OCI-LY1 (cell line): ENCODE measurements at regions not wholly inside any gene's neighbourhood (a gene's known extent, or its start where the extent isn't known, plus 50 kb on each side); places are given as distances from the start of the nearest gene placed in this dataset.

ENCODE experiments used
- CTCF ChIP-seq: fragments of 200-600 bp; sonication (generic), shearing (Covaris generic); IDR thresholded peaks from 2 replicates; pipeline ENCODE4 v1.5.1; 2017; ENCODE audit warnings: mild to moderate bottlenecking, antibody characterized with exemption, low read length, moderate library complexity, mixed read lengths
- EZH2 ChIP-seq: fragments of 200-600 bp; sonication (generic), shearing (Covaris generic); IDR thresholded peaks from 2 replicates; pipeline ENCODE4 v1.8.0; 2017; ENCODE audit warnings: borderline replicate concordance, mixed run types, mild to moderate bottlenecking, antibody characterized with exemption, low read length, moderate library complexity, mixed read lengths

- no peak for TF ChIP-seq CTCF
- TF ChIP-seq EZH2 = no peak
Observed at GRCh38 chr3:130258532-130258952, 86.9 kb upstream of the COL6A5 start.
